Stimulated activated CD8-positive, alpha-beta memory T cell treated with anti-CD3 and anti-CD28 coated beads, Interleukin-4, amount 100 ng/mL, for 24 hours (primary cell): ENCODE measurements at regions not wholly inside any gene's neighbourhood (a gene's known extent, or its start where the extent isn't known, plus 50 kb on each side); places are given as distances from the start of the nearest gene placed in this dataset.

ENCODE experiments used
- DNase-seq: peaks from one replicate; pipeline ENCODE4 v3.0.0-alpha.2; 2020; ENCODE audit warnings: low read depth

DNA sequence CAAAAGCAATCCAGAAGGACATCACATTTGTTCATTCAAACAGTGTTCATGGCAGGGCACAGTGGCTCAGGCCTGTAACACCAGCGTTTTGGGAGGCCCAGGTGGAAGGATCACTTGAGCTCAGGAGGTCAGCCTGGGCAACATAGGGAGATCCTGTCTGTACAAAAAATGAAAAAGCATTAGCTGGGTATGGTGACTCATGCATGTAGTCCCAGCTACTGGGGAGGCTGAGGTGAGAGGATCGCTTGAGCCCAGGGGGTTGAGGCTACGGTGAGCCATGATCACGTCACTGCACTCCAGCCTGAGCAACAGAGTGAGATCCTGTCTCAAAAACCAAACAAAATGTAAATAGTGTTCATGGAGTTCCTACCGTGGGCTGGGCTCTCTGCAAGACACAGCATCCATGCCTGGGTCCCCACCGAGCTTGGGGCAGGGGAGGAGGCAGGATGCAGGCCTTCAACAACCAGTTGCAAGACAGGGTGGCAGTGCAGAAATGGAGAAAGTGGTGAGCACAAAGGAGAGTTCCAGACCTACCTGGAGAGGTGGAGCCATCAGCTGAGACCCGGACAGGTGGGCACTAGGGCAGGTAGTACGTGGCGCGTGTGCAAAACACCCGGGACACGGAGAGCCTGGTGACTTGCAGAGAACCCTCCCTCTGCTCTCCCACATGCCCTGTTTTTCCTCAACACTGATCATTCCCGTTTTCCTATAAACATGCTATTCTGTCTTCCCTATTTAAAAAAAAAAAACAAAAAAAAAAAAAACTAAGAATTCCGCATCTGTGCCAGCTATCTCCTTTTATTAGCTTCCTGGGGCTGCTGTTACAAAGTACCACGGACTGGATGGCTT is 138.9 kb downstream of the TOMM20 start:
- no peak for DNase-seq

- DNase-seq = no peak
These were observed 139.6 kb downstream of the TOMM20 start for GRCh38 chr1:234989019-234989418.

DNA sequence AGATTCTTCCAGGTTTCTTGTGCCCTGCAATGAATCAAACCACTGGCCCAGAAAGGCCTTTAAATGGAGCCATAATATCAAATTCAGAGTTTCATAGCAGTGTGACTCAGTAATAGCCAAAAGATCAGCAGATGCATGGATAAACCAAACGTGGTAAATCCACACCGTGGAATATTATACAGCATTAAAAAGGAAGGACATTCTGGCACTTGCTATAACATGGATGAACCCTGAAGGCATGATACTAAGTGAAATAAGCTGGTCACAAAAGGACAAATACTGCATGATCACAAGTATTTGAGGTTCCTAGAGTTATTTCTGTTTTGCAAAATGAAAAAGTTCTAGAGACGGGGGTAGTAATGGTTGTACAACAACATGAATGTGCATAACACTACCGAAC is 140.1 kb downstream of the TOMM20 start:
- DNase-seq = no peak

DNA sequence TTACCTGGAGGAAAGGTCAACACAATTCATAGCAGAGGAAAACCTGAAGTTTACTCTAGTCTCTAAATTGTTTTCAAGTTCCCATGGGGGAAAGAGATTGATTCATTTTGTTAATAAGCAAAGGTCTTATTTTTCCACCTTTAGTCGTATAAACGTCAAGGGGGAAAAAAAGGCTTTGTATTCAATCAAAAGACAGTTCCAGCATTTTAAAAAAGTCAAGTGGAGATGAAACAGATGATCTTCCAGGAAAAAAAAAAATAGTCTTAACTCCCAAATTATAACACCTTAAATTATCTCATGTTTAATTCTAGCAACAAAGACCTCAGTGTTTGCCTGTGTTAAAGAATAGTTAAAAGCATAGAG is 140.5 kb downstream of the TOMM20 start:
- no peak for DNase-seq

- no peak for DNase-seq
These were observed 141.1 kb downstream of the TOMM20 start for GRCh38 chr1:234987415-234988154.

- DNase-seq = no peak
These were observed 141.8 kb downstream of the TOMM20 start for GRCh38 chr1:234986750-234987414.

DNA sequence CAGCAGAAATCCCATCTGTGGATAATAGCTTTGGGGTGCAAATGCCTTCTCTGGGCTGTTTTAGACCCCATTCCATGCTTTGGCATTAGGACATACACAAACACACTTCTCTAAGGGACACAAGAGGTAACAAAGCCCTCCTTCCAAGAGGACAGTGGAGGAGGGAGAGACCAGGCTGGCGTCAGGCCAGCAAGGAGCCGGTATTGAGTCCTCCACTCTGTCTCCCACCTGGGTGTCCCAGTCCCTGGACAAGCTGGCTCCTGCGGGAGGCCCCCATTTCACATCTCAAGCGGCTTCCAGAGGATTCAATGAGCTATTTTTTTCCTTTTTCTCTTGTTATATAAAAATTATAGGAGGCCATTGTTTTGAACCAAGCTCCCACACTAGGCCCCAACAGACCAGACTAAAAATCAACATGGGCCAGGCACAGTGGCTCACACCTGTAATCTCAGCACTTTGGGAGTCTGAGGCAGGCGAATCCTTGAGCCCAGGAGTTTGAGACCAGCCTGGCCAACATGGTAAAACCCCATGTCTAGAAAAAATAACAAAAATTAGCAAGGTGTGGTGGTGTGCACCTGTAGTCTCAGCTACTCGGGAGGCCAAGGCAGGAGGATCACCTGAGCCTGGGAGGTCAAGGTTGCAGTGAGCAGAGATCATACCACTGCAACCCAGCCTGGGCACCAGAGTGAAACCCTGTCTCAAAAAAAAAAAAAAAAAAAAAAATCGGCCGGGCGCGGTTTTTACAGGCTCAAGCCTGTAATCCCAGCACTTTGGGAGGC is 142.9 kb downstream of the TOMM20 start:
- DNase-seq = no peak

GRCh38 chr1:234985007-234985370 is 143.6 kb downstream of the TOMM20 start:
- DNase-seq = no peak

GRCh38 chr1:234983564-234984238 is 144.9 kb downstream of the TOMM20 start:
- DNase-seq = no peak

- DNase-seq = no peak
These were observed 146.9 kb downstream of the TOMM20 start for GRCh38 chr1:234981758-234982157.

- peak; percentile 55 for DNase-seq
These were observed 147.8 kb downstream of the TOMM20 start for GRCh38 chr1:234980645-234981396.

DNA sequence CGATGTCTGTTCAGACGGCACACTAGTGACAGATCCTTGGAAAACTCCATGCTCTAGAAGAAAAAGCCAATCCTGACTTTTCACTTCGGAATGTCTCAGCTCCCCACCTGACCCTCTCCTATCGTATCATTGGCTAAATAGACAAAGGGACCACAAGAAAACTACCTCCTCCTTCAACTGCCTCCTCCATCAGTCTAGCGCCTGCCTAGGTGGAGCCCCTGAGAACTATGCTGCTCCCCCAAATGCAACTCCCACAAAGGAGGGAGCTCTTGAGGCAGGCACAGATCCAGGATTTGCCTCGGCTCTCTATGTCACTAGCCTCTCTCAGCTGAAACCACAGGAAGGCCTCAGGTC is 148.4 kb downstream of the TOMM20 start:
- no peak for DNase-seq

GRCh38 chr1:234979296-234980279 is 149.0 kb downstream of the TOMM20 start:
- no peak for DNase-seq

- no peak for DNase-seq
These were observed 150.0 kb downstream of the TOMM20 start for GRCh38 chr1:234978397-234979295.

- no peak for DNase-seq
These were observed 150.7 kb downstream of the TOMM20 start for GRCh38 chr1:234977875-234978396.

GRCh38 chr1:234976861-234977680 is 151.6 kb downstream of the TOMM20 start:
- no peak for DNase-seq
